Fibroblast of mammary gland (primary cell): ENCODE measurements at regions not wholly inside any gene's neighbourhood (a gene's known extent, or its start where the extent isn't known, plus 50 kb on each side); places are given as distances from the start of the nearest gene placed in this dataset.

ENCODE experiments used
- DNase-seq: peaks from one replicate; pipeline ENCODE4 v3.0.0-alpha.2; 2010; ENCODE audit warnings: low read depth
- H3K4me3 ChIP-seq: 2 replicates; pipeline ENCODE4 v1.5.1; 2011; ENCODE audit warnings: low read depth, mild to moderate bottlenecking, low read length, moderate library complexity; ENCODE audit not compliant: control insufficient read depth
- TF ChIP-seq, protein P1 (sequence below): conservative IDR thresholded peaks from 2 replicates; pipeline ENCODE4 v1.5.1; 2011; ENCODE audit warnings: low read depth, low read length, inconsistent platforms; ENCODE audit not compliant: control insufficient read depth, insufficient read depth

DNA sequence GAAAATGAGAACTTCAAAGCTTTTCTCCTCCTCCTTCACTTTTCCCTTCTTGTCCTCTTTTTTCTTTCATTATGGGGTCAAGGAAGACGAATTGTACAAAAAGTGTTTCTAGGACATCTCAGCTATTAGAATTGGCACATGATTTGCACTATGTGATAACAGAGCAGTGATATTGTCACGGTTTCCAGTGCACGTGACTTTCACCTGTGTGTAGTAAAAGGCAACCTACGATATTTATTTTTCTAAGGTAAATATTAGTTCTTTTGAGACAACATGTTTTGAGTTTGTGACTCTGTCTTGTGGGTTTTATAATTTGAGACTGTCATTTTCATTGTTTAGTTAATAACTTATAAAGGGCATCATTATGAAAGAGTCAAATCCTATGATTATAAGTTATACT is 213.1 kb downstream of the PSAT1 start:
- DNase-seq, result no peak
- no peak overlapping the region for H3K4me3 ChIP-seq
- TF ChIP-seq, protein P1, sequence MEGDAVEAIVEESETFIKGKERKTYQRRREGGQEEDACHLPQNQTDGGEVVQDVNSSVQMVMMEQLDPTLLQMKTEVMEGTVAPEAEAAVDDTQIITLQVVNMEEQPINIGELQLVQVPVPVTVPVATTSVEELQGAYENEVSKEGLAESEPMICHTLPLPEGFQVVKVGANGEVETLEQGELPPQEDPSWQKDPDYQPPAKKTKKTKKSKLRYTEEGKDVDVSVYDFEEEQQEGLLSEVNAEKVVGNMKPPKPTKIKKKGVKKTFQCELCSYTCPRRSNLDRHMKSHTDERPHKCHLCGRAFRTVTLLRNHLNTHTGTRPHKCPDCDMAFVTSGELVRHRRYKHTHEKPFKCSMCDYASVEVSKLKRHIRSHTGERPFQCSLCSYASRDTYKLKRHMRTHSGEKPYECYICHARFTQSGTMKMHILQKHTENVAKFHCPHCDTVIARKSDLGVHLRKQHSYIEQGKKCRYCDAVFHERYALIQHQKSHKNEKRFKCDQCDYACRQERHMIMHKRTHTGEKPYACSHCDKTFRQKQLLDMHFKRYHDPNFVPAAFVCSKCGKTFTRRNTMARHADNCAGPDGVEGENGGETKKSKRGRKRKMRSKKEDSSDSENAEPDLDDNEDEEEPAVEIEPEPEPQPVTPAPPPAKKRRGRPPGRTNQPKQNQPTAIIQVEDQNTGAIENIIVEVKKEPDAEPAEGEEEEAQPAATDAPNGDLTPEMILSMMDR, result no peak

DNA sequence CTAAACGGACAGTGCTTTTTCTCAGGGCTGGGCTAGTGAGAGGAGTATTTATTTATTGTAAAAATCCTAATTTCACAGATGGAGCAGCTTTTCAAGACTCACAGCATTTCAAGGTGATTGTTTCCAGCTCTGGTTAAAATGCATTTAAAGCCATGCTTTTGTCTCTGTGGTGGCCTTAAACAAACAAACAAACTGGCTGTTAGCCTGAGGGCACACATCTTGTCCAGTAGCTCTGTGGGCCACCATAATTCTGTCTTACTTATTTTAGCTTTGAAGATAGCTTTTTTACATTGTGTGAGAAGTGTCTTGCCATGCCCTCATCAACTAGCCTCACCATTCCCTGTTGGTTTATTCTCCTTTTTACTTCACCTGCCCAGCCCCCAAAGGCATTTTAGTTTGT is 218.2 kb downstream of the PSAT1 start:
- DNase-seq, result no peak
- TF ChIP-seq, protein P1, result no peak
- H3K4me3 ChIP-seq, result no peak overlapping the region

DNA sequence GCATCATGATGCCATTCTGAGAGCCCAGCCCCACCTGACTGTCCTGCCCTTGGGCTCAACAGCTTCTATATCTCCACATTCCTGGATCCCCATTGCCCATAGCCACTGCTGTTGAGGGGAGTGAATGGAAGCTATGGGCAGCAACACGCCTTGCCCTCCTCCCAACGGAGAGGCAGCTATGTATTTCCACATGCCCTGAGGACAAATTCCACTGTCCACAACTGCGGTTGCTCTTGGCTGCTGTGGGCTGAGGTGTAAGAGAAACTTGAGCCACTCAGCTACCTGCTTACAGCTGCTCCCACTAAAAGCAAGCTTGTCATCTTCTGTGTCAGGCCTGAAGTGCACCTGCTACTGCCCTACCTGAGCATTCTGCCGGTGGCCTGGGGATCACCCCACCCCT is 222.9 kb downstream of the PSAT1 start:
- TF ChIP-seq, protein P1, result no peak
- no peak overlapping the region for H3K4me3 ChIP-seq

DNA sequence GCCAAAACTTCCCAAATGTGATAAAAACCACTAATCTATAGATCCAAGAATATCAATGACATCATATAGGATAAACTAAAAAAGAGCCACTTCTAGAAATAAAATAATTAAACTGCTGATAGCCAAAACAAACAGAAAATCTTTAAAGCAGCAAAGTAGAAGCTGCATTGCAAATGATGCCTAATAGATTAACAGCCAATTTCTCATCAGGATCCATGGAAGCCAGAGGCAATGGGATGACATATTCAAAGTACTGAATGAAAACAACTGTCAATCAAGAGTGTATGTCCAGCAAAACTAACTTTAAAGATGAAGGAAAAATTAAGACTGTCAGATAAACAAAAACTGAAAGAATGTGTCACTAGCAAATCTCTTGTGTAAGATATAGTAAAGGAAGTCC is 224.8 kb downstream of the PSAT1 start:
- H3K4me3 ChIP-seq, result no peak overlapping the region
- no peak for DNase-seq
- TF ChIP-seq, protein P1, result no peak

More for the DNA sequence above, 222.9 kb downstream of the PSAT1 start:
- DNase-seq, result no peak

DNA sequence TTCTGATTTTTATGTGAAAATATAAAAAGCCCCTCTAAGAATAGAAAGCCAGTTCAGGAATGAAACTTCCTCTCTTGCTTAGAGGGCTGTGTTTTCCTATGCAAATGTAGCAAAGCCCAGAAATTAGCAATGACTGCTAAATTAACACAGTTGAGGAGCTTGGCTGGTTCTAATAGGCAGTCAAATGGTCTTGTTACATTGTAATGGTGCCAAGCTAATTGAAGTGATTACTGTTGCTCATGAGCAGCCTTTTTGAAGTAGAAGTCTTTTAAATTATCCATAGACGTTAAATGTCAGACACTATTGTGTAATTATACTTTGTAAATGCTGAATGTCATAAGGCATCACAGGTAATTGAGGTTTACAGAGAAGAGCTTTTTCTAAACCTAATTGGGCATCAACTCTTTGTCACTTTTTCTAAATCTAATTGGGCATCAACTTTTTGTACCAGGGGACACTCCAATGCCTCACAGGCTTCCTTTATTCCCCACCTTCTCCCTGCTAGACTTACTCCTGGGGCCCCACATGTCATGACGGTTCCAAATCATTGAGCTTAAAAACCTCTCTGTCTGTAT is 229.1 kb downstream of the PSAT1 start:
- no peak for DNase-seq
- TF ChIP-seq, protein P1, result no peak
- no peak overlapping the region for H3K4me3 ChIP-seq

DNA sequence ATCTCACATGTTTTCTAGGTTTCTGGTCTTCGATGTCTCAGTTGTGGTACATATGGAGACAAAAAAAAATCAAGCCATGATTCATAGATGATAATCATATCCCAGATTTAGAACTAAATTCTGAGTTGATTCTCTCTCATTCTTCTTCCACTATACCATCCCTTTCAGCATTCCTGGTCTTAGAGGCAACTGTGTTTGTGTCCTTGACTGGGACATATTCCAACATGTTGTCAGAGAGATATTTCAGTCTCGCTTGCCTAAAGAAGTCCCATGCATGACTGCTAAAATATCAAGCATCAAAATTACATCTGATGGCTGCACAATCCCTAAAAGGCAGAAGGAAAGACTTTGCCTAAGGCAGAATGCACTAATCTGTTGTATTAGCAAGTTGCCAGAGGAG is 236.6 kb downstream of the PSAT1 start:
- TF ChIP-seq, protein P1, result no peak
- H3K4me3 ChIP-seq, result no peak overlapping the region
- no peak for DNase-seq

DNA sequence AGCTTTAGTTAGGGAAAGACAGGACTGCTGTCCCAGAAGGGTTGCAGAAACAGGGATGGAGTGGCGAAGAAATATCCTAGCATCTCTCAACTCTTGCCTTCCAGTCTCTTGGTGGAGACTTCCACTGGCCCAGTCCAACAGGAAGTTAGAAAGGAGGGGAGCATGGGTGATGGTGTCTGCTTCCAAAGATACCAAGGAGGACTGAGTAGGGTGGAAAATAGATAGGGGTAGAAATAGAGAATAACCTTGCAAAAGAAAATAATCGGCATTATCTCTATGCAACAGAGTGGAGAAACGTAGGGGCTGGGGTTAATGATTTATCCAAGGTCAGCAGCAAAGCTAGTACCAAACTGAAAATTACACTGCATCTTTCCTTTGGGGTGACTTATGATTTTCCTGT is 242.3 kb downstream of the PSAT1 start:
- H3K4me3 ChIP-seq, result no peak overlapping the region
- TF ChIP-seq, protein P1, result no peak
- DNase-seq, result no peak
